Thoracic aorta (tissue), 2 donors: ENCODE measurements at regions not wholly inside any gene's neighbourhood (a gene's known extent, or its start where the extent isn't known, plus 50 kb on each side); places are given as distances from the start of the nearest gene placed in this dataset.

ENCODE experiments used
- ATAC-seq: fragments of 150-250 bp; one replicate; pipeline ENCODE4 v1.8.0; 2017; ENCODE audit warnings: low read depth; ENCODE audit not compliant: insufficient number of reproducible peaks, low FRiP score
- DNase-seq: peaks from one replicate; pipeline ENCODE4 v3.0.0-alpha.2; 2020; ENCODE audit warnings: low spot score
- H3K27ac ChIP-seq, 2 donors: fragments of 200-600 bp; sonication (generic); 1 replicate in 1 of 2; 2 replicates in 1 of 2; pipeline ENCODE4 v1.5.1; 2016; ENCODE audit warnings: mild to moderate bottlenecking in 2 of 2, moderate library complexity in 2 of 2
- H3K27me3 ChIP-seq: fragments of 200-600 bp; sonication (generic); replicated peaks from 2 replicates; pipeline ENCODE4 v1.6.0; 2016; ENCODE audit warnings: mild to moderate bottlenecking; ENCODE audit not compliant: insufficient read depth
- H3K36me3 ChIP-seq: fragments of 200-600 bp; sonication (generic); one replicate; pipeline ENCODE4 v1.5.1; 2016
- H3K4me1 ChIP-seq, 2 donors: fragments of 200-600 bp; sonication (generic); 1 replicate in 1 of 2; 2 replicates in 1 of 2; pipeline versions ENCODE4 v1.5.1 to v1.6.0; 2016; ENCODE audit warnings: low read depth in 2 of 2, mild to moderate bottlenecking in 1 of 2; ENCODE audit not compliant: control insufficient read depth in 1 of 2
- H3K4me3 ChIP-seq: fragments of 200-600 bp; sonication (generic); 2 replicates; pipeline ENCODE4 v1.5.1; 2016; ENCODE audit warnings: mild to moderate bottlenecking
- H3K9me3 ChIP-seq: fragments of 200-600 bp; sonication (generic); 2 replicates; pipeline ENCODE4 v1.5.1; 2016
- CTCF ChIP-seq: fragments of 200-600 bp; sonication (generic); IDR thresholded peaks from one replicate; pipeline ENCODE4 v1.5.1; 2019; ENCODE audit warnings: antibody characterized with exemption

DNA sequence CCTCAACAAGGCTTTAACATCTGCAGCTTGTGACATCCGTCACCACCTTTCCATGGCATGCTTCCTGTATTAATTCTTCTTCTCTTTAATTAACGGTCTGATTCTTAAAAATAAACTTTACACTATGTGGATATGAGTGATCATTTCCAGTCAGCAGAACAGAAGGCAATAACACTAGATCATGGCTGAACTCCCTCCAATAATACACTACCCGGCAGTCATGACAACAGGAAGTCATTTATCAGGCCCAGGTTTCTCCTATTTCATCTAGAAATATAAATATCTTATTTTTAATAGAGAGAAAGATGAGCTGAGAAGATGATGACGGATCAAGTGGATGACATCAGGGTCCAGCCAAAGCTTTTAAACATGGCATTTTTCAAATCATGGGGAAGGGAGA lies 792.2 kb downstream of the SLC4A3 start:
- no peak for TF ChIP-seq CTCF
- Histone ChIP-seq H3K36me3 (no peaks in the 10 kb centered on the region), H3K27me3 (no peaks in the 10 kb centered on the region), H3K4me1 (peaks cover 0 to 1% of the 10 kb centered on the region in 2 donors), H3K9me3 (no peaks in the 10 kb centered on the region), H3K4me3 (no peak overlapping the region), H3K27ac (no peak overlapping the region)
- DNase-seq (no peak), ATAC-seq (no peak)

- no peak for ATAC-seq
- Histone ChIP-seq H3K36me3 (no peaks in the 10 kb centered on the region), H3K9me3 (no peaks in the 10 kb centered on the region), H3K4me1 (no peaks in the 10 kb centered on the region), H3K4me3 (no peak overlapping the region), H3K27ac (no peak overlapping the region), H3K27me3 (no peaks in the 10 kb centered on the region)
- TF ChIP-seq CTCF, result no peak
- DNase-seq, result no peak
Measured at GRCh38 chr2:220420820-220421219, 793.4 kb downstream of the SLC4A3 start.

DNA sequence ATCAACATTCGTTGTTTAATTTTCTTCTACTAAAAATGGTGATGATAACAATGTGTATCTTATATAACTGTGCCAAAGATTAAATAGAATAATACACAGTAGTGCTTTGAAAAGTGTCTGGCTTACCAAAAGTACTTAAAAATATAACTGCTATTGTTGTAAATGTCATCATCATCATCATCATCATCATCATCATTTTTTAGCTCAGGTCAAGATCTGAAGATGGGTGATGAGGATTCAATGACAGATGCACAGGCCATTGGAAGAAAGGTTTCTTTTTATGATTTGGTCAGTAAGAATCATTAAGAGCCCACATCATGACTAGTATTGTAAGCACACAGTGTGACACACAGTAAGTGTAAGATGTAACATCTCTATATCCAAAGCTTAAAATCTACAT lies 795.2 kb downstream of the SLC4A3 start:
- Histone ChIP-seq H3K4me3 (no peak overlapping the region), H3K36me3 (no peaks in the 10 kb centered on the region), H3K4me1 (no peaks in the 10 kb centered on the region), H3K27ac (no peak overlapping the region), H3K9me3 (no peaks in the 10 kb centered on the region), H3K27me3 (no peaks in the 10 kb centered on the region)
- TF ChIP-seq CTCF, result no peak
- no peak for ATAC-seq
- DNase-seq, result no peak

- no peak for ATAC-seq
- Histone ChIP-seq H3K27ac (no peak overlapping the region), H3K4me1 (no peaks in the 10 kb centered on the region), H3K4me3 (no peak overlapping the region), H3K36me3 (no peaks in the 10 kb centered on the region), H3K27me3 (no peaks in the 10 kb centered on the region), H3K9me3 (no peaks in the 10 kb centered on the region)
- no peak for TF ChIP-seq CTCF
- DNase-seq, result no peak
Measured at GRCh38 chr2:220424561-220424960, 797.1 kb downstream of the SLC4A3 start.

DNA sequence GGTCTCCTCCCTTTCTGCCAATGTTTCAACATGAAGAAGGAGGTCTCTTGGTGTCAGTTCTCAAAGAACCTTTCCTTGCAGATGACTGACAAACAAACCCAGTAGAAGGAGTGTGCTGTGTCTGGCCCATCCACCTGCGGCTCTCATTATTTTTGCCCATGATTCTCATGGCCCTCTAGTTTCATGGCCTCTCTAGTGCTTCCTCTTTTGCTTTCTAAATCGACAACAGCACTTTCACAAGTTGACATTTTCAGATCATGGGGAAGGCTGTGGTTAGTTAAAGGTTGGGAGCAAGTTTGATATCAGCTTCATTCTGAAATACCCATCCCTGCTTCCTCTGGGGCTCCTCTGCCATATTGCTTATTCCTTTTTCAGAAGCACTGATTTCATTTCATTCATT lies 805.2 kb downstream of the SLC4A3 start:
- H3K9me3 ChIP-seq, result no peaks in the 10 kb centered on the region
- H3K27me3 ChIP-seq, result no peaks in the 10 kb centered on the region
- no peak for ATAC-seq
- no peak for DNase-seq
- H3K4me1 ChIP-seq, result no peaks in the 10 kb centered on the region
- H3K27ac ChIP-seq, result no peak overlapping the region
- TF ChIP-seq CTCF, result no peak
- no peaks in the 10 kb centered on the region for H3K36me3 ChIP-seq
- no peak overlapping the region for H3K4me3 ChIP-seq
